GM23338 (cell line): ENCODE measurements at regions not wholly inside any gene's neighbourhood (a gene's known extent, or its start where the extent isn't known, plus 50 kb on each side); places are given as distances from the start of the nearest gene placed in this dataset.

ENCODE experiments used
- ATAC-seq: fragments of 200-7000 bp; cut with Tn5 transposase; 3 replicates; pipeline ENCODE4 v1.9.1; 2020
- DNase-seq: peaks from one replicate; pipeline ENCODE4 v3.0.0-alpha.2; 2015; ENCODE audit warnings: low spot score
- H2AFZ ChIP-seq: fragments of 200-600 bp; sonication (generic); 2 replicates; pipeline ENCODE4 v1.8.0; 2016; ENCODE audit warnings: antibody characterized with exemption, mild to moderate bottlenecking, moderate library complexity
- H3F3A ChIP-seq: fragments of 200-600 bp; sonication (generic); replicated peaks from 2 replicates; pipeline ENCODE4 v1.8.0; 2017; ENCODE audit warnings: antibody characterized with exemption, mixed run types, low read depth
- H3K27ac ChIP-seq: fragments of 200-600 bp; sonication (generic); 2 replicates; pipeline ENCODE4 v1.6.1; 2016; ENCODE audit warnings: low read depth
- H3K27me3 ChIP-seq: fragments of 200-600 bp; sonication (generic); 2 replicates; pipeline ENCODE4 v1.8.0; 2016; ENCODE audit warnings: mild to moderate bottlenecking, mixed run types, moderate library complexity; ENCODE audit not compliant: insufficient read depth
- H3K36me3 ChIP-seq: fragments of 200-600 bp; sonication (generic); 2 replicates; pipeline ENCODE4 v1.8.0; 2016; ENCODE audit warnings: mild to moderate bottlenecking; ENCODE audit not compliant: insufficient read depth
- H3K4me1 ChIP-seq: fragments of 200-600 bp; sonication (generic); 2 replicates; pipeline ENCODE4 v1.8.0; 2016; ENCODE audit warnings: mild to moderate bottlenecking, moderate library complexity; ENCODE audit not compliant: insufficient read depth
- H3K4me2 ChIP-seq: fragments of 200-600 bp; sonication (generic); 2 replicates; pipeline ENCODE4 v1.7.1; 2017; ENCODE audit warnings: mixed run types
- H3K4me3 ChIP-seq: fragments of 200-600 bp; sonication (generic); 2 replicates; pipeline ENCODE4 v1.6.1; 2016; ENCODE audit warnings: mixed run types
- H3K79me2 ChIP-seq: fragments of 200-600 bp; sonication (generic); replicated peaks from 2 replicates; pipeline ENCODE4 v1.8.0; 2017; ENCODE audit warnings: mild to moderate bottlenecking; ENCODE audit not compliant: insufficient read depth
- H3K9me2 ChIP-seq: fragments of 200-600 bp; sonication (generic); 2 replicates; pipeline ENCODE4 v1.8.0; 2017; ENCODE audit not compliant: insufficient read depth
- H4K20me1 ChIP-seq: fragments of 200-600 bp; sonication (generic); replicated peaks from 2 replicates; pipeline ENCODE4 v1.8.0; 2017; ENCODE audit warnings: mild to moderate bottlenecking; ENCODE audit not compliant: insufficient read depth
- H3K27ac Mint-ChIP-seq: 2 replicates; pipeline ENCODE4 v1.8.0; 2020; ENCODE audit warnings: inconsistent platforms, mild to moderate bottlenecking, moderate library complexity, mixed read lengths
- H3K27me3 Mint-ChIP-seq: 3 replicates; pipeline ENCODE4 v1.8.0; 2022; ENCODE audit warnings: low read depth, mild to moderate bottlenecking, moderate library complexity, mixed read lengths, inconsistent platforms; ENCODE audit not compliant: insufficient read depth, poor library complexity
- H3K36me3 Mint-ChIP-seq: 3 replicates; pipeline ENCODE4 v1.8.0; 2021; ENCODE audit warnings: low read depth, mild to moderate bottlenecking, inconsistent platforms, moderate library complexity, mixed read lengths
- H3K4me1 Mint-ChIP-seq: 3 replicates; pipeline ENCODE4 v1.8.0; 2020; ENCODE audit warnings: mild to moderate bottlenecking, inconsistent platforms, mixed read lengths
- H3K4me3 Mint-ChIP-seq: 3 replicates; pipeline ENCODE4 v1.8.0; 2021; ENCODE audit warnings: moderate library complexity, mild to moderate bottlenecking, inconsistent platforms, mixed read lengths
- H3K9me3 Mint-ChIP-seq: 3 replicates; pipeline ENCODE4 v1.8.0; 2020; ENCODE audit warnings: moderate library complexity, mild to moderate bottlenecking, inconsistent platforms, mixed read lengths
- EZH2 ChIP-seq: fragments of 200-600 bp; sonication (generic); IDR thresholded peaks from one replicate; pipeline ENCODE4 v1.8.0; 2017; ENCODE audit warnings: antibody characterized with exemption, mild to moderate bottlenecking, low read depth; ENCODE audit not compliant: unreplicated experiment
- EZH2phosphoT487 ChIP-seq: fragments of 200-600 bp; sonication (generic); IDR thresholded peaks from one replicate; pipeline ENCODE4 v1.8.1; 2018; ENCODE audit warnings: antibody characterized with exemption; ENCODE audit not compliant: unreplicated experiment
- JUNB ChIP-seq: IDR thresholded peaks from one replicate; pipeline ENCODE4 v1.6.1; 2016; ENCODE audit warnings: antibody characterized with exemption; ENCODE audit not compliant: unreplicated experiment
- POLR2AphosphoS5 ChIP-seq: IDR thresholded peaks from 2 replicates; pipeline ENCODE4 v1.6.1; 2016; ENCODE audit warnings: antibody characterized with exemption, low read depth
- STAT1 ChIP-seq: IDR thresholded peaks from one replicate; pipeline ENCODE4 v1.6.1; 2016; ENCODE audit warnings: antibody characterized with exemption; ENCODE audit not compliant: unreplicated experiment
- ZNF114 ChIP-seq: fragments of 250-450 bp; sonication (Bioruptor Pico); IDR thresholded peaks from 2 replicates; pipeline ENCODE4 v1.5.0; 2020; ENCODE audit warnings: mild to moderate bottlenecking, moderate library complexity
- ZNF331 ChIP-seq: fragments of 250-450 bp; sonication (Bioruptor Pico); IDR thresholded peaks from 2 replicates; pipeline ENCODE4 v1.5.0; 2020; ENCODE audit warnings: low read depth, mild to moderate bottlenecking, moderate library complexity
- TF ChIP-seq, protein P1 (sequence below): fragments of 250-450 bp; sonication (Bioruptor Pico); IDR thresholded peaks from 2 replicates; pipeline ENCODE4 v1.5.0; 2020; ENCODE audit warnings: mild to moderate bottlenecking, moderate library complexity
- TF ChIP-seq, protein P2 (sequence below): IDR thresholded peaks from 2 replicates; pipeline ENCODE4 v1.6.1; 2016; ENCODE audit warnings: antibody characterized with exemption
- TF ChIP-seq, protein P3 (sequence below), 2 experiments: fragments of 200-600 bp in 1 of 2; sonication (generic) in 1 of 2; conservative IDR thresholded peaks; 2 replicates each; pipeline versions ENCODE4 v1.5.1 to v1.6.1; 2016 to 2017; ENCODE audit warnings: antibody characterized with exemption in 2 of 2, low read depth in 2 of 2, mild to moderate bottlenecking in 2 of 2, moderate library complexity in 1 of 2

DNA sequence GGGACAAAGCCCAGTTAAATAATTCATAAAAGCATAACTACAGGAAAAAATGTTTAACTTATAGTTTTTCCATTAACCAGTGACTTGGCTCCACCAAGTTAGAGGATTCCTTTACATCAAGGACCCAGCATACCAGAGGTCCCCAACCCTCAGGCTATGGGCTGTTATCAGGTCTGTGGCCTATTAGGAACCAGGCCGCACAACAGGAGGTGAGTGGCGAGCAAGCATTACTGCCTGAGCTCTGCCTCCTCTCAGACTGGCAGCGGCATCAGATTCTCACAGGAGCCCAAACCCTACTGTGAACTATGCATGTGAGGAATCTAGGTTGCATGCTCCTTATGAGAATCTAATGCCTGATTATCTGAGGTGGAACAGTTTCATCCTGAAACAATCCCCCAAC is 303.1 kb downstream of the ELAVL2 start:
- Histone ChIP-seq H3K27me3 (no peaks in the 10 kb centered on the region), H3K4me1 (no peaks in the 10 kb centered on the region), H3F3A (no peaks in the 10 kb centered on the region), H4K20me1 (no peaks in the 10 kb centered on the region), H3K79me2 (no peaks in the 10 kb centered on the region), H3K4me2 (no peak overlapping the region), H3K9me2 (peaks cover 6% of the 10 kb centered on the region; the same call in 1 of the 2 replicates), H3K4me3 (no peak overlapping the region), H2AFZ (no peak overlapping the region), H3K27ac (no peak overlapping the region), H3K36me3 (no peaks in the 10 kb centered on the region)
- Mint-ChIP-seq H3K4me1 (no peaks in the 10 kb centered on the region), H3K9me3 (peaks cover 16% of the 10 kb centered on the region; the same call in 2 of the 3 replicates), H3K27ac (no peak overlapping the region), H3K4me3 (no peak overlapping the region), H3K36me3 (no peaks in the 10 kb centered on the region), H3K27me3 (no peaks in the 10 kb centered on the region)
- TF ChIP-seq EZH2 (no peak), POLR2AphosphoS5 (no peak), JUNB (no peak), EZH2phosphoT487 (no peak)
- TF ChIP-seq, protein P1, sequence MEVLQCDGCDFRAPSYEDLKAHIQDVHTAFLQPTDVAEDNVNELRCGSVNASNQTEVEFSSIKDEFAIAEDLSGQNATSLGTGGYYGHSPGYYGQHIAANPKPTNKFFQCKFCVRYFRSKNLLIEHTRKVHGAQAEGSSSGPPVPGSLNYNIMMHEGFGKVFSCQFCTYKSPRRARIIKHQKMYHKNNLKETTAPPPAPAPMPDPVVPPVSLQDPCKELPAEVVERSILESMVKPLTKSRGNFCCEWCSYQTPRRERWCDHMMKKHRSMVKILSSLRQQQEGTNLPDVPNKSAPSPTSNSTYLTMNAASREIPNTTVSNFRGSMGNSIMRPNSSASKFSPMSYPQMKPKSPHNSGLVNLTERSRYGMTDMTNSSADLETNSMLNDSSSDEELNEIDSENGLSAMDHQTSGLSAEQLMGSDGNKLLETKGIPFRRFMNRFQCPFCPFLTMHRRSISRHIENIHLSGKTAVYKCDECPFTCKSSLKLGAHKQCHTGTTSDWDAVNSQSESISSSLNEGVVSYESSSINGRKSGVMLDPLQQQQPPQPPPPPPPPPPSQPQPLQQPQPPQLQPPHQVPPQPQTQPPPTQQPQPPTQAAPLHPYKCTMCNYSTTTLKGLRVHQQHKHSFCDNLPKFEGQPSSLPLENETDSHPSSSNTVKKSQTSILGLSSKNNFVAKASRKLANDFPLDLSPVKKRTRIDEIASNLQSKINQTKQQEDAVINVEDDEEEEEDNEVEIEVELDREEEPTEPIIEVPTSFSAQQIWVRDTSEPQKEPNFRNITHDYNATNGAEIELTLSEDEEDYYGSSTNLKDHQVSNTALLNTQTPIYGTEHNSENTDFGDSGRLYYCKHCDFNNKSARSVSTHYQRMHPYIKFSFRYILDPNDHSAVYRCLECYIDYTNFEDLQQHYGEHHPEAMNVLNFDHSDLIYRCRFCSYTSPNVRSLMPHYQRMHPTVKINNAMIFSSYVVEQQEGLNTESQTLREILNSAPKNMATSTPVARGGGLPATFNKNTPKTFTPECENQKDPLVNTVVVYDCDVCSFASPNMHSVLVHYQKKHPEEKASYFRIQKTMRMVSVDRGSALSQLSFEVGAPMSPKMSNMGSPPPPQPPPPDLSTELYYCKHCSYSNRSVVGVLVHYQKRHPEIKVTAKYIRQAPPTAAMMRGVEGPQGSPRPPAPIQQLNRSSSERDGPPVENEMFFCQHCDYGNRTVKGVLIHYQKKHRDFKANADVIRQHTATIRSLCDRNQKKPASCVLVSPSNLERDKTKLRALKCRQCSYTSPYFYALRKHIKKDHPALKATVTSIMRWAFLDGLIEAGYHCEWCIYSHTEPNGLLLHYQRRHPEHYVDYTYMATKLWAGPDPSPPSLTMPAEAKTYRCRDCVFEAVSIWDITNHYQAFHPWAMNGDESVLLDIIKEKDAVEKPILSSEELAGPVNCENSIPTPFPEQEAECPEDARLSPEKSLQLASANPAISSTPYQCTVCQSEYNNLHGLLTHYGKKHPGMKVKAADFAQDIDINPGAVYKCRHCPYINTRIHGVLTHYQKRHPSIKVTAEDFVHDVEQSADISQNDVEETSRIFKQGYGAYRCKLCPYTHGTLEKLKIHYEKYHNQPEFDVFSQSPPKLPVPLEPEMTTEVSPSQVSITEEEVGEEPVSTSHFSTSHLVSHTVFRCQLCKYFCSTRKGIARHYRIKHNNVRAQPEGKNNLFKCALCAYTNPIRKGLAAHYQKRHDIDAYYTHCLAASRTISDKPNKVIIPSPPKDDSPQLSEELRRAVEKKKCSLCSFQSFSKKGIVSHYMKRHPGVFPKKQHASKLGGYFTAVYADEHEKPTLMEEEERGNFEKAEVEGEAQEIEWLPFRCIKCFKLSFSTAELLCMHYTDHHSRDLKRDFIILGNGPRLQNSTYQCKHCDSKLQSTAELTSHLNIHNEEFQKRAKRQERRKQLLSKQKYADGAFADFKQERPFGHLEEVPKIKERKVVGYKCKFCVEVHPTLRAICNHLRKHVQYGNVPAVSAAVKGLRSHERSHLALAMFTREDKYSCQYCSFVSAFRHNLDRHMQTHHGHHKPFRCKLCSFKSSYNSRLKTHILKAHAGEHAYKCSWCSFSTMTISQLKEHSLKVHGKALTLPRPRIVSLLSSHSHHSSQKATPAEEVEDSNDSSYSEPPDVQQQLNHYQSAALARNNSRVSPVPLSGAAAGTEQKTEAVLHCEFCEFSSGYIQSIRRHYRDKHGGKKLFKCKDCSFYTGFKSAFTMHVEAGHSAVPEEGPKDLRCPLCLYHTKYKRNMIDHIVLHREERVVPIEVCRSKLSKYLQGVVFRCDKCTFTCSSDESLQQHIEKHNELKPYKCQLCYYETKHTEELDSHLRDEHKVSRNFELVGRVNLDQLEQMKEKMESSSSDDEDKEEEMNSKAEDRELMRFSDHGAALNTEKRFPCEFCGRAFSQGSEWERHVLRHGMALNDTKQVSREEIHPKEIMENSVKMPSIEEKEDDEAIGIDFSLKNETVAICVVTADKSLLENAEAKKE (CRISPR knock-in tag): no peak
- ATAC-seq (no peak; the same call in 2 of the 3 replicates), DNase-seq (no peak)

DNA sequence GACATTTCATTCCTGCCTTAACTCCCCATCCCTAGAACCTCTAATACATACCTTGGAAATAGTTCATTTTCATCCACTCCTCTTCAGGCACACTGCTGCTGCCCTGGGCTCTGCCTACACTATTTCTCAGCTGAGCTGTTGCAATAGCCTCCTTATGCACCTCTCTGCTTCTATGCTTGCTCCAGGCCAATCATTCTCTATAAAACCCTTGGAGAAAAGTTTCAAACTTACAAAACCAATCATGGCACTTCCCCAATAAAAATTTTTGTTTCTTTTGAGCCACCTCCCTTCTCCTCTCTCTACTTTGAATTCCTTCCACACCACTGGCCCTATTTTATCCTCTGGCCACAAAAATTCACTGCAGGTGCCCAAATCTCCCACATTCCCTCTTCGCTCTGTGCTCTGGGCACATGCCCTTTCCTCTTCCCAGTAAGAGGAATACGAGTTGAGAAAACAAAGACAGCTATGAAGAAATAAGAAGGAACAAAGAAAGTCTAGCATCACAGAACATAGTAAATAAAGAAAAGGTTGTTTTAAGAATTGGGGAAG is 301.4 kb downstream of the ELAVL2 start:
- peak overlapping the region; percentile 9; the same call in 1 of the 2 replicates for H2AFZ ChIP-seq
- H3K4me2 ChIP-seq: no peak overlapping the region
- H3K4me1 Mint-ChIP-seq: no peaks in the 10 kb centered on the region
- no peaks in the 10 kb centered on the region for H3K79me2 ChIP-seq
- no peak overlapping the region for H3K4me3 ChIP-seq
- peaks cover 4% of the 10 kb centered on the region; the same call in 2 of the 3 replicates for H3K9me3 Mint-ChIP-seq
- H3K36me3 Mint-ChIP-seq: no peaks in the 10 kb centered on the region
- no peak overlapping the region for H3K4me3 Mint-ChIP-seq
- no peaks in the 10 kb centered on the region for H3K9me2 ChIP-seq
- no peaks in the 10 kb centered on the region for H3K27me3 ChIP-seq
- ATAC-seq (no peak), DNase-seq (no peak)
- H3F3A ChIP-seq: no peaks in the 10 kb centered on the region
- H3K36me3 ChIP-seq: no peaks in the 10 kb centered on the region
- no peaks in the 10 kb centered on the region for H4K20me1 ChIP-seq
- H3K27ac Mint-ChIP-seq: no peak overlapping the region
- H3K27me3 Mint-ChIP-seq: no peaks in the 10 kb centered on the region
- no peaks in the 10 kb centered on the region for H3K4me1 ChIP-seq
- no peak overlapping the region for H3K27ac ChIP-seq
- TF ChIP-seq POLR2AphosphoS5 (no peak), JUNB (no peak), ZNF331 (no peak), STAT1 (no peak), EZH2 (no peak), ZNF114 (CRISPR knock-in tag) (no peak)
- TF ChIP-seq, protein P2, sequence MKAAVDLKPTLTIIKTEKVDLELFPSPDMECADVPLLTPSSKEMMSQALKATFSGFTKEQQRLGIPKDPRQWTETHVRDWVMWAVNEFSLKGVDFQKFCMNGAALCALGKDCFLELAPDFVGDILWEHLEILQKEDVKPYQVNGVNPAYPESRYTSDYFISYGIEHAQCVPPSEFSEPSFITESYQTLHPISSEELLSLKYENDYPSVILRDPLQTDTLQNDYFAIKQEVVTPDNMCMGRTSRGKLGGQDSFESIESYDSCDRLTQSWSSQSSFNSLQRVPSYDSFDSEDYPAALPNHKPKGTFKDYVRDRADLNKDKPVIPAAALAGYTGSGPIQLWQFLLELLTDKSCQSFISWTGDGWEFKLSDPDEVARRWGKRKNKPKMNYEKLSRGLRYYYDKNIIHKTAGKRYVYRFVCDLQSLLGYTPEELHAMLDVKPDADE: no peak
- TF ChIP-seq, protein P3, sequence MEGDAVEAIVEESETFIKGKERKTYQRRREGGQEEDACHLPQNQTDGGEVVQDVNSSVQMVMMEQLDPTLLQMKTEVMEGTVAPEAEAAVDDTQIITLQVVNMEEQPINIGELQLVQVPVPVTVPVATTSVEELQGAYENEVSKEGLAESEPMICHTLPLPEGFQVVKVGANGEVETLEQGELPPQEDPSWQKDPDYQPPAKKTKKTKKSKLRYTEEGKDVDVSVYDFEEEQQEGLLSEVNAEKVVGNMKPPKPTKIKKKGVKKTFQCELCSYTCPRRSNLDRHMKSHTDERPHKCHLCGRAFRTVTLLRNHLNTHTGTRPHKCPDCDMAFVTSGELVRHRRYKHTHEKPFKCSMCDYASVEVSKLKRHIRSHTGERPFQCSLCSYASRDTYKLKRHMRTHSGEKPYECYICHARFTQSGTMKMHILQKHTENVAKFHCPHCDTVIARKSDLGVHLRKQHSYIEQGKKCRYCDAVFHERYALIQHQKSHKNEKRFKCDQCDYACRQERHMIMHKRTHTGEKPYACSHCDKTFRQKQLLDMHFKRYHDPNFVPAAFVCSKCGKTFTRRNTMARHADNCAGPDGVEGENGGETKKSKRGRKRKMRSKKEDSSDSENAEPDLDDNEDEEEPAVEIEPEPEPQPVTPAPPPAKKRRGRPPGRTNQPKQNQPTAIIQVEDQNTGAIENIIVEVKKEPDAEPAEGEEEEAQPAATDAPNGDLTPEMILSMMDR (conservative IDR thresholded peaks at IDR 0.05; ENCODE audit: low read depth in 2 of 2): no peak
